PFSK-1 (cell line): ENCODE measurements at regions not wholly inside any gene's neighbourhood (a gene's known extent, or its start where the extent isn't known, plus 50 kb on each side); places are given as distances from the start of the nearest gene placed in this dataset.

ENCODE experiments used
- REST ChIP-seq, 2 experiments: IDR thresholded peaks; 2 replicates each; pipeline versions ENCODE4 v1.6.1 to v1.8.0; 2011 to 2012; ENCODE audit warnings: low read depth in 2 of 2, low read length in 2 of 2, control low read depth in 1 of 2, inconsistent platforms in 1 of 2, mild to moderate bottlenecking in 1 of 2, moderate library complexity in 1 of 2; ENCODE audit not compliant: insufficient read depth in 1 of 2
- TAF1 ChIP-seq: IDR thresholded peaks from 2 replicates; pipeline ENCODE4 v1.6.1; 2012; ENCODE audit warnings: low read length, control low read depth, borderline replicate concordance; ENCODE audit not compliant: insufficient read depth

- no peak for TF ChIP-seq REST (IDR thresholded peaks at IDR 0.05; ENCODE audit: insufficient read depth in 1 of 2, low read depth in 2 of 2, low read length in 2 of 2)
- no peak for TF ChIP-seq TAF1
These were observed 201.6 kb upstream of the PARD3B start for GRCh38 chr2:204343685-204344084.
